ENCODE measurements at regions not wholly inside any gene's neighbourhood (a gene's known extent, or its start where the extent isn't known, plus 50 kb on each side); places are given as distances from the start of the nearest gene placed in this dataset.

GRCh38 chr2:240225660-240226475, 85.4 kb upstream of the OTOS start:
- Mint-ChIP-seq H3K27ac (peak overlapping the region in 1 of 2 donors; percentile 9), H3K4me3 (no peak overlapping the region), H3K9me3 (peaks cover 5 to 14% of the 10 kb centered on the region in 2 donors), H3K36me3 (ENCODE audit: insufficient read depth) (no peaks in the 10 kb centered on the region), H3K4me1 (ENCODE audit: low read depth in 2 of 2) (no peaks in the 10 kb centered on the region), H3K27me3 (peaks cover 63 to 74% of the 10 kb centered on the region in 2 donors)
- DNase-seq (no peak), ATAC-seq (replicated peaks) (no peak)

DNA sequence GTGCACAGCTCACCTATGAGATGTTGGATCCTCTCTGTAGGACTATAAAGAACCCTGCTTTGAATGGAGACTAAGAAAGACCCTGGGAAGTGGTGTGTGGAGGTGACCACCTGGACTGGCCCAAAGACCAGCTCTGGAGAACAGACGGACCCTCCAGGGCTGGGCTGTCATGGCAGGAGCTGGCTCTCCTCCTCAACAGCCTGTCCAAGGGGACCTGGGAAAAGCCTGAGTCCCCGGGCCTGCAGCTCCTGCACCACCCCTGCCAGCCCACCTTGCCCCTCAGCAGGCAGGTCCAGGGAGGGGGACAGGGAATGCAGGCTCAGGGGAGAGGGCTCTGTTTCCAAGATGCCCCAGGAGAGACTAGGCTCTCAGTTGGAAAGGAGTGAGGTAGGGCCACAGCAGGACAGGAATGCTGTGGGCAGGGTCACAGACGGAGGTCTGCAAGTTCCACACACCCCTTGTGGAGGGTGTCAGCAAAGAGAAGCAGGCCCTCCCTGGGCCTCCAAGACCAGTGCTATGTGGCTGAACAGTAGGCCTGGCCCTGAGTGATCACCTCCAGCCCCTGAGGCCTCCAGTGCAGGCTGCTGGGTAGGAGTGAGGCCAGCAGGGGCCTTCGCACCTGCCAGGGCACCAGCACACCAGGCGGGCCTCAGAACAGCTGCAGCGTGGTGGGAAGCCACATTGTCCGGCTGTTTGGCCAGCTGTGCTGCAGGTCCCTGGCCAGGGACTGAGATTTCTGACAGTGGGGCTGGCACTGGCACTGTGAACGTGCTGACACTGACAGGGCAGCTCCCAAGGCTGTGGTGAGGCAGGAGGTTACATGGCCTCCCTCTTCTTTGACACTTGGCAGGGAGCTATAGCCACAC, 86.4 kb upstream of the OTOS start:
- no peak for DNase-seq

GRCh38 chr2:240227538-240228428, 87.3 kb upstream of the OTOS start:
- Mint-ChIP-seq H3K4me1 (ENCODE audit: low read depth in 2 of 2) (no peaks in the 10 kb centered on the region), H3K27ac (no peak overlapping the region), H3K9me3 (peaks cover 5 to 14% of the 10 kb centered on the region in 2 donors), H3K27me3 (peaks cover 55 to 84% of the 10 kb centered on the region in 2 donors), H3K36me3 (ENCODE audit: insufficient read depth) (no peaks in the 10 kb centered on the region), H3K4me3 (no peak overlapping the region)
- ATAC-seq (replicated peaks), result no peak
- no peak for DNase-seq

More for the DNA sequence above, 86.4 kb upstream of the OTOS start:
- Mint-ChIP-seq H3K36me3 (ENCODE audit: insufficient read depth) (no peaks in the 10 kb centered on the region), H3K27ac (no peak overlapping the region), H3K27me3 (peaks cover 63 to 84% of the 10 kb centered on the region in 2 donors), H3K4me1 (ENCODE audit: low read depth in 2 of 2) (no peaks in the 10 kb centered on the region), H3K4me3 (no peak overlapping the region), H3K9me3 (peaks cover 5 to 14% of the 10 kb centered on the region in 2 donors)
- no peak for ATAC-seq (replicated peaks)

- Mint-ChIP-seq H3K27ac (no peak overlapping the region), H3K4me3 (no peak overlapping the region), H3K27me3 (peaks cover 43 to 73% of the 10 kb centered on the region in 2 donors), H3K4me1 (ENCODE audit: low read depth in 2 of 2) (no peaks in the 10 kb centered on the region), H3K36me3 (ENCODE audit: insufficient read depth) (no peaks in the 10 kb centered on the region), H3K9me3 (peaks cover 5 to 14% of the 10 kb centered on the region in 2 donors)
- DNase-seq (no peak), ATAC-seq (replicated peaks) (no peak)
These were observed 88.5 kb upstream of the OTOS start for GRCh38 chr2:240229005-240229404.

GRCh38 chr2:240229603-240230235, 89.3 kb upstream of the OTOS start:
- H3K27me3 Mint-ChIP-seq, result peaks cover 36 to 66% of the 10 kb centered on the region in 2 donors
- no peak overlapping the region for H3K4me3 Mint-ChIP-seq
- no peak overlapping the region for H3K27ac Mint-ChIP-seq
- H3K36me3 Mint-ChIP-seq (ENCODE audit: insufficient read depth), result no peaks in the 10 kb centered on the region
- ATAC-seq (replicated peaks), result no peak
- H3K4me1 Mint-ChIP-seq (ENCODE audit: low read depth in 2 of 2), result no peaks in the 10 kb centered on the region
- no peak for DNase-seq
- H3K9me3 Mint-ChIP-seq, result peaks cover 5 to 14% of the 10 kb centered on the region in 2 donors

DNA sequence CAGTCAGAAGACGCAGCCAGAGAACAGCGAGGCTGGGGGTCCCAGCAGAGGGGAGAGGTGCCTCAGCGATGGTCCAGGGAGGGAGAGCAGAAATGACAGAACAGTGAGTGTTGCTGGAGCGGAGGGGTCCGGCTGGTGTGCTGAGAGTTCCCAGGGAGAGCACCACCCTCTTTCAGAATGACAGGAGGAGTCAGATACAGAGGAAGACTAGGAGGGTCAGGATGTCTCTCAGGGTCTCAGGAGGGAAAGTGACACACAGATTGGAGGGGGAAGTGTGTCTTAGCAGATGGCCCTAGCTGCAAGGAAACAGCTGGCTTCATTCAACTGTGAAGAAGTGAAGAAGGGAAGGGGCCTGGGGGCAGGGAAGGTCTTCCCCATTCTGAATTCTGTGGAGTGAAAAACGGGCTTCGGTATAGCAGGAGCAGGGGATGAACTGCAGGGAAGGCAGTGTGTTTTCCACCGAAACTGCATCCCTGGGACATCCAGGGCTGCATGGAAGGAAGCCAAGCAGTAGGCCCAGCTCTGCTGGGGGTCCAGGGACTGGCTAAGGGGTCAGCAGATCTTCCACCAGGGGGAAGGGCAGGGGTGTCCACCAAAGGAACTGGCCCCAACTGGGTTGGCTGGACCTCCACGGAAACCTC, 90.0 kb upstream of the OTOS start:
- H3K27ac Mint-ChIP-seq, result no peak overlapping the region
- no peak for ATAC-seq (replicated peaks)
- no peak overlapping the region for H3K4me3 Mint-ChIP-seq
- no peaks in the 10 kb centered on the region for H3K36me3 Mint-ChIP-seq (ENCODE audit: insufficient read depth)
- peaks cover 5 to 14% of the 10 kb centered on the region in 2 donors for H3K9me3 Mint-ChIP-seq
- H3K27me3 Mint-ChIP-seq, result peaks cover 31 to 59% of the 10 kb centered on the region in 2 donors
- H3K4me1 Mint-ChIP-seq (ENCODE audit: low read depth in 2 of 2), result no peaks in the 10 kb centered on the region
- no peak for DNase-seq

- Mint-ChIP-seq H3K4me3 (no peak overlapping the region), H3K27ac (no peak overlapping the region), H3K4me1 (ENCODE audit: low read depth in 2 of 2) (no peaks in the 10 kb centered on the region), H3K9me3 (peaks cover 5 to 7% of the 10 kb centered on the region in 2 donors), H3K27me3 (peaks cover 22 to 48% of the 10 kb centered on the region in 2 donors), H3K36me3 (ENCODE audit: insufficient read depth) (no peaks in the 10 kb centered on the region)
- DNase-seq, result no peak
- ATAC-seq (replicated peaks), result no peak
These were observed 91.4 kb upstream of the OTOS start for GRCh38 chr2:240231838-240232244.

GRCh38 chr2:240232264-240232915, 91.9 kb upstream of the OTOS start:
- DNase-seq (no peak), ATAC-seq (replicated peaks) (no peak)
- no peak overlapping the region for H3K4me3 Mint-ChIP-seq
- H3K36me3 Mint-ChIP-seq (ENCODE audit: insufficient read depth), result no peaks in the 10 kb centered on the region
- no peak overlapping the region for H3K27ac Mint-ChIP-seq
- H3K27me3 Mint-ChIP-seq, result peaks cover 22 to 45% of the 10 kb centered on the region in 2 donors
- peaks cover 5 to 7% of the 10 kb centered on the region in 2 donors for H3K9me3 Mint-ChIP-seq
- H3K4me1 Mint-ChIP-seq (ENCODE audit: low read depth in 2 of 2), result no peaks in the 10 kb centered on the region

DNA sequence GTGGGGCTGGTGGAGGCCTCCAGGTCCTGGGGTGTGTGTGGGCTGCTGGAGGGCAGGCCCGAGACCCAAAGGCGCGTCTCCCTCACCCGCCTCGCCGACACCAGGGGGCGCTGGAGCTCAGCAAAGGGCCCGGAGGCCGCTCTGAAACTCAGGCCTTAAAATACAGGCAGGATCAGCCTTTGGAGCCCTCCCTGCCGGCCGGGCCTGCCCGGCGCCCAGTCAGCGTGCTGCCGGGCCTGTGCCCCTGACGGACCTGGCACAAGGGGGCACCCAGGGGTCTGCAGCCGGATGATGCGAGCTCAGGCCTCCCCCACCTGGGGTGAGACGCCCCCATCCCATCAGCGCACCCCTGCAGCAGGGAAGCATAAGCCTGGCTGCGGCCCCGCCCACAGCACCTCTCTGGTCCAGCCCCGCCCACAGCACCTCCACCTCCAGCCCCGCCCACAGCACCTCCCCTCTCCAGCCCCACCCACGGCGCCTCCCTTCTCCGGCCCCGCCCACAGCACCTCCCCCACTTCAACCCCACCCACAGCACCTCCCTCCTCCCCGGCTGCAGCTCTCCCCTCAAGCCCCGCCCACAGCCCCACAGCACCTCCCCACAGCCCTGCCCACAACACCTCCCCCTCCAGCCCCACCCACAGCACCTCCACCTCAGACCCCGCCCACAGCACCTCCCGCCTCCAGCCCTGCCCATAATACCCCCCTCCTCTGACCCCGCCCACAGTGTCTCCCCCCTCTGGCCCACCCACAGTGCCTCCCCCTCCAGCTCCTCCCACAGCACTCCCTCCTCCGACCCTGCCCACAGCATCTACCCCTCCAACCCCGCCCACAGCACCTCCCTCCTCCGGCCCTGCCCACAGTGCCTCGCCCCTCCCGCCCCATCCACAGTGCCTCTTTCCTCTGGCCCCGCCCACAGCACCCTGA, 92.8 kb upstream of the OTOS start:
- H3K4me1 Mint-ChIP-seq (ENCODE audit: low read depth in 2 of 2), result no peaks in the 10 kb centered on the region
- H3K4me3 Mint-ChIP-seq, result no peak overlapping the region
- DNase-seq (peak; percentile 49 to 54 (median 53)), ATAC-seq (replicated peaks) (peak; percentile 60)
- H3K27ac Mint-ChIP-seq, result no peak overlapping the region
- H3K27me3 Mint-ChIP-seq, result peaks cover 20 to 36% of the 10 kb centered on the region in 2 donors
- peaks cover 5 to 7% of the 10 kb centered on the region in 2 donors for H3K9me3 Mint-ChIP-seq
- H3K36me3 Mint-ChIP-seq (ENCODE audit: insufficient read depth), result no peaks in the 10 kb centered on the region

GRCh38 chr2:240233885-240234502, 93.5 kb upstream of the OTOS start:
- DNase-seq (no peak), ATAC-seq (replicated peaks) (no peak)
- H3K36me3 Mint-ChIP-seq (ENCODE audit: insufficient read depth), result no peaks in the 10 kb centered on the region
- peak overlapping the region in 1 of 2 donors; percentile 38 for H3K4me3 Mint-ChIP-seq
- no peak overlapping the region for H3K27ac Mint-ChIP-seq
- H3K4me1 Mint-ChIP-seq (ENCODE audit: low read depth in 2 of 2), result no peaks in the 10 kb centered on the region
- H3K9me3 Mint-ChIP-seq, result peaks cover 2 to 5% of the 10 kb centered on the region in 2 donors
- H3K27me3 Mint-ChIP-seq, result peaks cover 23 to 29% of the 10 kb centered on the region in 2 donors

DNA sequence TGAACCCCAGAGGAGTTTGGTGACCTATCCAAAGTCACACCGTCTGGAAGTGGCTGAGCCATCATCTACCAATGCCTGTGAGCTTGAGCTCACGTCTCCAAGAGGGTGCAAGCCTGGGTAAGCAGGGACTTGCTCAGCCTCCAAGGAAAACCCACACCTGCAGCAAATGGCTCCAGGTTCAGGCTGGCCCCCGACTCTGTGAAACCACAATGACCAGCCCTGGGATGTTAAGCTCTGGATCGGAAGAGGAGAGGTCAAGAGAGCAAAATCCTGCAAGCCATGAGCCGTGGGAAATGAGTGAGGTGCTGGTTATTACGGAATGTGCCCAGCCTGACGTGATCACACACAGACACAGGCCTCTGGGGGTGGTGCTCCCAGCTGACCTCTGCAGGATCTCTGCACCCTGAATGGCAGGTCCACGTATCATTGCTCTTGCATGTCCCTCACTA, 94.1 kb upstream of the OTOS start:
- Mint-ChIP-seq H3K4me3 (peak overlapping the region in 1 of 2 donors; percentile 38), H3K9me3 (no peaks in the 10 kb centered on the region), H3K27me3 (peaks cover 23 to 24% of the 10 kb centered on the region in 2 donors), H3K4me1 (ENCODE audit: low read depth in 2 of 2) (no peaks in the 10 kb centered on the region), H3K27ac (no peak overlapping the region), H3K36me3 (ENCODE audit: insufficient read depth) (no peaks in the 10 kb centered on the region)
- ATAC-seq (replicated peaks) (no peak), DNase-seq (no peak)
